ENCODE measurements at regions not wholly inside any gene's neighbourhood (a gene's known extent, or its start where the extent isn't known, plus 50 kb on each side); places are given as distances from the start of the nearest gene placed in this dataset.

GRCh38 chr18:52219102-52219501 lies 120.9 kb upstream of the DCC start:
- intact Hi-C loops (cut with DNase I): no loop called here
- no peaks in the 10 kb centered on the region for H3K36me3 ChIP-seq
- no peak overlapping the region for H3K27ac ChIP-seq
- no peaks in the 10 kb centered on the region for H3K4me1 ChIP-seq
- no peak for DNase-seq
- H3K27me3 ChIP-seq: no peaks in the 10 kb centered on the region
- no peak for ATAC-seq
- no peak for TF ChIP-seq CTCF (IDR thresholded peaks at IDR 0.05)
- H3K4me3 ChIP-seq: no peak overlapping the region
- H3K9me3 ChIP-seq: no peaks in the 10 kb centered on the region

- H3K4me3 ChIP-seq: no peak overlapping the region
- no peak overlapping the region for H3K27ac ChIP-seq
- no peaks in the 10 kb centered on the region for H3K36me3 ChIP-seq
- no peak for TF ChIP-seq CTCF (IDR thresholded peaks at IDR 0.05)
- no peaks in the 10 kb centered on the region for H3K9me3 ChIP-seq
- no peak for ATAC-seq
- H3K27me3 ChIP-seq: no peaks in the 10 kb centered on the region
- no peaks in the 10 kb centered on the region for H3K4me1 ChIP-seq
- no peak for DNase-seq
- intact Hi-C loops (cut with DNase I): no loop called here
These were observed 119.9 kb upstream of the DCC start for GRCh38 chr18:52220062-52220591.

- Histone ChIP-seq H3K27ac (no peak overlapping the region), H3K4me3 (no peak overlapping the region), H3K27me3 (no peaks in the 10 kb centered on the region), H3K4me1 (no peaks in the 10 kb centered on the region), H3K36me3 (no peaks in the 10 kb centered on the region), H3K9me3 (no peaks in the 10 kb centered on the region)
- TF ChIP-seq CTCF (IDR thresholded peaks at IDR 0.05): no peak
- ATAC-seq (no peak), DNase-seq (no peak)
- intact Hi-C loops (cut with DNase I): no loop called here
These were observed 117.8 kb upstream of the DCC start for GRCh38 chr18:52222211-52222610.

GRCh38 chr18:52227536-52227935 lies 112.5 kb upstream of the DCC start:
- no peak for ATAC-seq
- intact Hi-C loops (cut with DNase I): no loop called here

GRCh38 chr18:52228166-52228565 lies 111.8 kb upstream of the DCC start:
- no peaks in the 10 kb centered on the region for H3K9me3 ChIP-seq
- H3K36me3 ChIP-seq: no peaks in the 10 kb centered on the region
- no peak for DNase-seq
- H3K27me3 ChIP-seq: no peaks in the 10 kb centered on the region
- no peak overlapping the region for H3K4me3 ChIP-seq
- no peak overlapping the region for H3K27ac ChIP-seq
- no peak for ATAC-seq
- TF ChIP-seq CTCF (IDR thresholded peaks at IDR 0.05): no peak
- no peaks in the 10 kb centered on the region for H3K4me1 ChIP-seq
- intact Hi-C loops (cut with DNase I): no loop called here

More at GRCh38 chr18:52227536-52227935, 112.5 kb upstream of the DCC start:
- TF ChIP-seq CTCF (IDR thresholded peaks at IDR 0.05): no peak
- Histone ChIP-seq H3K27ac (no peak overlapping the region), H3K36me3 (no peaks in the 10 kb centered on the region), H3K4me3 (no peak overlapping the region), H3K9me3 (no peaks in the 10 kb centered on the region), H3K27me3 (no peaks in the 10 kb centered on the region), H3K4me1 (no peaks in the 10 kb centered on the region)
- DNase-seq: no peak
